ENCODE measurements at regions not wholly inside any gene's neighbourhood (a gene's known extent, or its start where the extent isn't known, plus 50 kb on each side); places are given as distances from the start of the nearest gene placed in this dataset.

- TF ChIP-seq, protein P1, sequence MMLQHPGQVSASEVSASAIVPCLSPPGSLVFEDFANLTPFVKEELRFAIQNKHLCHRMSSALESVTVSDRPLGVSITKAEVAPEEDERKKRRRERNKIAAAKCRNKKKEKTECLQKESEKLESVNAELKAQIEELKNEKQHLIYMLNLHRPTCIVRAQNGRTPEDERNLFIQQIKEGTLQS (CRISPR knock-in tag; IDR thresholded peaks at IDR 0.05) = no peak
- TF ChIP-seq MAZ (IDR thresholded peaks at IDR 0.05; ENCODE audit: borderline replicate concordance, low read depth, low read length) (no peak), MAZ (CRISPR knock-in tag; IDR thresholded peaks at IDR 0.05; ENCODE audit: low read depth) (no peak), ZFYVE20 (CRISPR knock-in tag; IDR thresholded peaks at IDR 0.05; ENCODE audit: borderline replicate concordance, low read depth) (no peak), KMT2B (CRISPR knock-in tag; IDR thresholded peaks at IDR 0.05) (no peak), KAT8 (CRISPR knock-in tag; IDR thresholded peaks at IDR 0.05) (no peak), ZNF672 (CRISPR knock-in tag; IDR thresholded peaks at IDR 0.05) (no peak), BCL3 (CRISPR knock-in tag; IDR thresholded peaks at IDR 0.05) (no peak), ZNF784 (CRISPR knock-in tag; IDR thresholded peaks at IDR 0.05; ENCODE audit: borderline replicate concordance) (no peak), KAT7 (CRISPR knock-in tag; IDR thresholded peaks at IDR 0.05; ENCODE audit: borderline replicate concordance) (no peak), EZH2 (conservative IDR thresholded peaks at IDR 0.05; ENCODE audit: low read depth, low read length) (no peak), POLR2A (IDR thresholded peaks at IDR 0.05; ENCODE audit: insufficient read depth in 1 of 2, low read depth in 2 of 2, low read length in 2 of 2) (no peak), REST (IDR thresholded peaks at IDR 0.05; ENCODE audit: borderline replicate concordance in 1 of 2, low read depth in 1 of 2, low read length in 2 of 2) (no peak)
- TF ChIP-seq, protein P2, sequence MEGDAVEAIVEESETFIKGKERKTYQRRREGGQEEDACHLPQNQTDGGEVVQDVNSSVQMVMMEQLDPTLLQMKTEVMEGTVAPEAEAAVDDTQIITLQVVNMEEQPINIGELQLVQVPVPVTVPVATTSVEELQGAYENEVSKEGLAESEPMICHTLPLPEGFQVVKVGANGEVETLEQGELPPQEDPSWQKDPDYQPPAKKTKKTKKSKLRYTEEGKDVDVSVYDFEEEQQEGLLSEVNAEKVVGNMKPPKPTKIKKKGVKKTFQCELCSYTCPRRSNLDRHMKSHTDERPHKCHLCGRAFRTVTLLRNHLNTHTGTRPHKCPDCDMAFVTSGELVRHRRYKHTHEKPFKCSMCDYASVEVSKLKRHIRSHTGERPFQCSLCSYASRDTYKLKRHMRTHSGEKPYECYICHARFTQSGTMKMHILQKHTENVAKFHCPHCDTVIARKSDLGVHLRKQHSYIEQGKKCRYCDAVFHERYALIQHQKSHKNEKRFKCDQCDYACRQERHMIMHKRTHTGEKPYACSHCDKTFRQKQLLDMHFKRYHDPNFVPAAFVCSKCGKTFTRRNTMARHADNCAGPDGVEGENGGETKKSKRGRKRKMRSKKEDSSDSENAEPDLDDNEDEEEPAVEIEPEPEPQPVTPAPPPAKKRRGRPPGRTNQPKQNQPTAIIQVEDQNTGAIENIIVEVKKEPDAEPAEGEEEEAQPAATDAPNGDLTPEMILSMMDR (CRISPR knock-in tag; IDR thresholded peaks at IDR 0.05) = no peak
- TF ChIP-seq, protein P3, sequence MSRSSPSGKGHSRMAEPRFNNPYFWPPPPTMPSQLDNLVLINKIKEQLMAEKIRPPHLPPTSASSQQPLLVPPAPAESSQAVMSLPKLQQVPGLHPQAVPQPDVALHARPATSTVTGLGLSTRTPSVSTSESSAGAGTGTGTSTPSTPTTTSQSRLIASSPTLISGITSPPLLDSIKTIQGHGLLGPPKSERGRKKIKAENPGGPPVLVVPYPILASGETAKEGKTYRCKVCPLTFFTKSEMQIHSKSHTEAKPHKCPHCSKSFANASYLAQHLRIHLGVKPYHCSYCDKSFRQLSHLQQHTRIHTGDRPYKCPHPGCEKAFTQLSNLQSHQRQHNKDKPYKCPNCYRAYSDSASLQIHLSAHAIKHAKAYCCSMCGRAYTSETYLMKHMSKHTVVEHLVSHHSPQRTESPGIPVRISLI (CRISPR knock-in tag; IDR thresholded peaks at IDR 0.05; ENCODE audit: borderline replicate concordance) = no peak
Measured at GRCh38 chr12:24500831-24501230, 448.1 kb downstream of the BCAT1 start.

All from HepG2 (cell line).